HCT116 (cell line): ENCODE measurements at regions not wholly inside any gene's neighbourhood (a gene's known extent, or its start where the extent isn't known, plus 50 kb on each side); places are given as distances from the start of the nearest gene placed in this dataset.

ENCODE experiments used
- ATAC-seq: fragments of 200-7000 bp; cut with Tn5 transposase; 2 replicates; pipeline ENCODE4 v1.9.1; 2020; ENCODE audit warnings: mild to moderate bottlenecking, moderate library complexity
- BruUV-seq: library from RNA; stranded (reverse); fragments of 400-500 nt; replicated peaks from 2 replicates; lab custom pipeline; 2021; lab: Mats Ljungman, UMichigan
- CTCF ChIA-PET: fragments of 300-600 bp; sonication (Branson Sonifier 250); formaldehyde crosslinking; loops from one replicate; lab custom pipeline; 2021; ENCODE audit warnings: antibody characterized with exemption; lab: Charles Lee
- POLR2A ChIA-PET: fragments of 300-600, 350-600 bp; sonication (Branson Sonifier 250); formaldehyde crosslinking; loops from one replicate; lab custom pipeline; 2021; ENCODE audit warnings: antibody characterized with exemption; lab: Charles Lee
- RAD21 ChIA-PET, 2 experiments: fragments of 300-600 bp; sonication (Branson Sonifier 250); formaldehyde crosslinking; loops; one replicate each; lab custom pipeline; 2023; ENCODE audit warnings: low total read pairs in 2 of 2; ENCODE audit not compliant: uncharacterized antibody in 2 of 2, unreplicated experiment in 2 of 2, low non-redundant PET in 1 of 2; lab: Charles Lee
- DNase-seq: peaks from one replicate; pipeline ENCODE4 v3.0.0-alpha.2; 2010; ENCODE audit warnings: low read depth, low spot score
- H2AFZ ChIP-seq: fragments of 200-600 bp; shearing (Covaris generic), sonication (generic); 2 replicates; pipeline ENCODE4 v1.6.1; 2017; ENCODE audit warnings: low read depth, mixed run types, mixed read lengths, antibody characterized with exemption, low read length; ENCODE audit not compliant: poor library complexity, severe bottlenecking
- H3K27ac ChIP-seq: 2 replicates; pipeline ENCODE4 v1.5.1; 2012; ENCODE audit warnings: low read depth, low read length
- H3K27me3 ChIP-seq: fragments of 200-600 bp; sonication (generic); 2 replicates; pipeline ENCODE4 v1.6.1; 2016; ENCODE audit warnings: mixed run types, low read length, mixed read lengths; ENCODE audit not compliant: insufficient read depth
- H3K36me3 ChIP-seq, 2 experiments: fragments of 200-500 bp in 1 of 2; fragments of 200-600 bp in 1 of 2; sonication (Bioruptor generic) in 1 of 2; sonication (generic) in 1 of 2; 2 replicates each; pipeline versions ENCODE4 v1.5.1 to v1.6.1; 2014 to 2016; ENCODE audit warnings: low read length in 2 of 2, inconsistent platforms in 1 of 2, mixed read lengths in 1 of 2, mixed run types in 1 of 2; ENCODE audit not compliant: insufficient read depth in 2 of 2, control insufficient read depth in 1 of 2
- H3K4me1 ChIP-seq, 2 experiments: fragments of 200-600 bp in 1 of 2; sonication (generic) in 1 of 2; 2 replicates each; pipeline versions ENCODE4 v1.5.1 to v1.6.1; 2012 to 2017; ENCODE audit warnings: low read length in 2 of 2, inconsistent platforms in 1 of 2, mild to moderate bottlenecking in 1 of 2, mixed read lengths in 1 of 2, mixed run types in 1 of 2, moderate library complexity in 1 of 2; ENCODE audit not compliant: insufficient read depth in 2 of 2, control insufficient read depth in 1 of 2
- H3K4me2 ChIP-seq: fragments of 200-600 bp; sonication (generic); 2 replicates; pipeline ENCODE4 v1.6.1; 2017; ENCODE audit warnings: mixed run types, low read length, mixed read lengths
- H3K4me3 ChIP-seq, 2 experiments: fragments of 200-600 bp in 1 of 2; sonication (generic) in 1 of 2; replicated peaks in 1 of 2; 2 replicates each; pipeline ENCODE4 v1.5.1; 2011 to 2016; ENCODE audit warnings: low read length in 2 of 2, control low read depth in 1 of 2, low read depth in 1 of 2, mild to moderate bottlenecking in 1 of 2, mixed read lengths in 1 of 2, mixed run types in 1 of 2
- H3K79me2 ChIP-seq: fragments of 200-600 bp; sonication (generic); 2 replicates; pipeline ENCODE4 v1.6.1; 2017; ENCODE audit warnings: mild to moderate bottlenecking, mixed run types, low read length, moderate library complexity, mixed read lengths; ENCODE audit not compliant: insufficient read depth
- H3K9ac ChIP-seq: fragments of 200-600 bp; sonication (generic); 2 replicates; pipeline ENCODE4 v1.6.1; 2016; ENCODE audit warnings: low read length, mixed read lengths
- H3K9me2 ChIP-seq: fragments of 200-600 bp; sonication (generic), shearing (Covaris generic); 2 replicates; pipeline ENCODE4 v1.6.1; 2017; ENCODE audit warnings: mixed run types, mild to moderate bottlenecking, moderate library complexity; ENCODE audit not compliant: insufficient read depth
- H3K9me3 ChIP-seq, 2 experiments: fragments of 200-500 bp in 1 of 2; fragments of 200-600 bp in 1 of 2; sonication (Bioruptor generic) in 1 of 2; sonication (generic) in 1 of 2; 2 replicates each; pipeline ENCODE4 v1.6.1; 2014 to 2017; ENCODE audit warnings: low read length in 2 of 2, mixed read lengths in 2 of 2, inconsistent platforms in 1 of 2, low read depth in 1 of 2, mild to moderate bottlenecking in 1 of 2, mixed run types in 1 of 2, moderate library complexity in 1 of 2; ENCODE audit not compliant: control insufficient read depth in 1 of 2, insufficient read depth in 1 of 2
- H4K20me1 ChIP-seq: fragments of 200-600 bp; sonication (generic), shearing (Covaris generic); 2 replicates; pipeline ENCODE4 v1.6.1; 2017; ENCODE audit warnings: mixed run types, mild to moderate bottlenecking, moderate library complexity; ENCODE audit not compliant: insufficient read depth
- CBX3 ChIP-seq: IDR thresholded peaks from 2 replicates; pipeline ENCODE4 v1.6.1; 2012; ENCODE audit warnings: low read depth
- CEBPB ChIP-seq: IDR thresholded peaks from 2 replicates; pipeline ENCODE4 v1.6.1; 2012; ENCODE audit warnings: low read depth
- ELF1 ChIP-seq: IDR thresholded peaks from 2 replicates; pipeline ENCODE4 v1.6.1; 2012; ENCODE audit warnings: low read depth, borderline replicate concordance
- EZH2 ChIP-seq: fragments of 200-600 bp; sonication (generic); IDR thresholded peaks from 2 replicates; pipeline ENCODE4 v1.6.1; 2017; ENCODE audit warnings: antibody characterized with exemption, mixed run types
- EZH2phosphoT487 ChIP-seq: fragments of 200-600 bp; IDR thresholded peaks from 2 replicates; pipeline ENCODE4 v1.6.1; 2018; ENCODE audit warnings: antibody characterized with exemption, borderline replicate concordance
- FOSL1 ChIP-seq: IDR thresholded peaks from 2 replicates; pipeline ENCODE4 v1.6.1; 2012; ENCODE audit warnings: low read depth
- JUND ChIP-seq: IDR thresholded peaks from 2 replicates; pipeline ENCODE4 v1.6.1; 2012
- SIN3A ChIP-seq: IDR thresholded peaks from 2 replicates; pipeline ENCODE4 v1.6.1; 2012; ENCODE audit warnings: low read depth
- SP1 ChIP-seq: IDR thresholded peaks from 2 replicates; pipeline ENCODE4 v1.6.1; 2012; ENCODE audit warnings: low read depth
- SRF ChIP-seq: IDR thresholded peaks from 2 replicates; pipeline ENCODE4 v1.6.1; 2012; ENCODE audit warnings: low read depth
- ZBTB33 ChIP-seq: IDR thresholded peaks from 2 replicates; pipeline ENCODE4 v1.6.1; 2011; ENCODE audit warnings: mild to moderate bottlenecking, low read length, moderate library complexity; ENCODE audit not compliant: insufficient replicate concordance; ENCODE audit errors: extremely low read depth
- ZNF274 ChIP-seq: fragments of 200-500 bp; sonication (Bioruptor generic); IDR thresholded peaks from 2 replicates; pipeline ENCODE4 v1.6.1; 2014; ENCODE audit warnings: mild to moderate bottlenecking, low read depth, low read length, inconsistent platforms
- intact Hi-C: fragments of 100-400 bp; cut with micrococcal nuclease; formaldehyde crosslinking; loops from 2 replicates; pipeline ENCODE4 v1.10.0; 2022
- TF ChIP-seq, protein P1 (sequence below), 3 experiments: fragments of 200-600 bp in 1 of 3; sonication (generic) in 1 of 3; IDR thresholded peaks in 2 of 3; conservative IDR thresholded peaks in 1 of 3; 2 replicates each; pipeline ENCODE4 v1.5.1; 2012 to 2017; ENCODE audit warnings: low read depth in 2 of 3, low read length in 2 of 3, antibody characterized with exemption in 1 of 3, borderline replicate concordance in 1 of 3, control low read depth in 1 of 3, mild to moderate bottlenecking in 1 of 3, mixed read lengths in 1 of 3, mixed run types in 1 of 3, moderate library complexity in 1 of 3; ENCODE audit not compliant: insufficient read depth in 1 of 3

DNA sequence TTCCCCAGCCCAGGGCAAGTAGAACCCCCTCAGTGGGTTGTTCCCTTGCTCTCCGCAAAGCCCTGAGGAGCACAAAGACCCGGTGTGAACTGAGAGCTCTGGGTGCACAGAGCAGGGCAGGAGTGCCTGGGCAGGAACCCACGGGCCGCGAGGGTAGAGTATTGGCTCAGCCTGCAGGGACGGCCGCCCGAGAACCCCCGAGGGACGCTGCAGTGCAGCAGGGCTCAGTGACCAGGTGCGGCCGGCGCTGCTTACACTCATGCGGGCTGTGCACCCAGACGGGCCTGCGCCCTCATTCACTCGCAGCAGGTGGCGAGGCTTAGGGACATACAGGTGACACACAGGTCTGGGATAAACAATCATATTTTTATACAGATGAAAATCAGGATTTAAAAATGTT lies 51.9 kb upstream of the PDE10A start:
- no peak overlapping the region for H2AFZ ChIP-seq
- no peak overlapping the region for H3K9ac ChIP-seq
- TF ChIP-seq FOSL1 (no peak), ELF1 (no peak), EZH2 (no peak), EZH2phosphoT487 (no peak), SRF (no peak), ZNF274 (no peak), CEBPB (no peak)
- ATAC-seq (no peak), DNase-seq (no peak)
- no peaks in the 10 kb centered on the region for H3K36me3 ChIP-seq
- no peaks in the 10 kb centered on the region for H3K9me2 ChIP-seq
- no TSS peak for BruUV-seq
- H4K20me1 ChIP-seq = no peaks in the 10 kb centered on the region
- ChIA-PET RAD21 (no interaction called here), POLR2A (no interaction called here), CTCF (no interaction called here)
- H3K79me2 ChIP-seq = no peaks in the 10 kb centered on the region
- intact Hi-C loops = no loop called here
- H3K4me1 ChIP-seq = peaks cover 5 to 18% of the 10 kb centered on the region in 2 experiments; a peak in 3 of 4 replicates
- no peaks in the 10 kb centered on the region for H3K9me3 ChIP-seq
- no peak overlapping the region for H3K27ac ChIP-seq
- H3K4me3 ChIP-seq = no peak overlapping the region
- no peaks in the 10 kb centered on the region for H3K27me3 ChIP-seq
- H3K4me2 ChIP-seq = no peak overlapping the region

DNA sequence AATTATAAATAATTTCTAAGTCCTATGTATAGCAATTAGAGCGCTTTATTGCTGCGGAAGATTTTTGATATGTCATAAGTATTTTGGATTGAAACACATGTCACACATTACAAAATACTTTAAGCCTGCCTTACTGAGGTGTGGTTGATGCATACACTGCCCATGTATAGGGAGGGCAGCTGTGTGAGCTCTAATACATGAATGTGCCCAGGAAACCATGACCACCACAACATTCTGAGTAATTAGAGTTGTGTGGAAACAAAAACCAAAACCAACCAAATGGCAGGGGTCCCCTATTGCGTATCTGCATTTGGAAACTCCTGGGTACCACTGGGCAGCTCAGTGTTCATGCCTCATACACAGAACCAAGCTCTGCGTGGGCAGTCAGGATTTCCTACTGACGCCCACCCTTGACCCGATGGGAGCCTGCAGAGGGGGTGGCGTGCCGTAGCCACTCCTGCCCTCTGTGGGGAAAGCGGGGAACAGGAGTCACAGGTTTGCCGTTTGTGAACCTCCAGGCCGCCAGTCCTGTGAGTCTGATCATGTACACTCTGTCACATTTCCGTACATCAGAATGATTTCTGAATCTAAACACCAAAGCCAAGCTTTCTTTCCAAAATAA lies 50.9 kb upstream of the PDE10A start:
- H3K9ac ChIP-seq = no peak overlapping the region
- ChIA-PET CTCF (no interaction called here), RAD21 (no interaction called here), POLR2A (no interaction called here)
- no peak overlapping the region for H3K4me2 ChIP-seq
- no peaks in the 10 kb centered on the region for H4K20me1 ChIP-seq
- H3K9me2 ChIP-seq = no peaks in the 10 kb centered on the region
- no peak overlapping the region for H2AFZ ChIP-seq
- H3K4me3 ChIP-seq = no peak overlapping the region
- H3K27me3 ChIP-seq = no peaks in the 10 kb centered on the region
- H3K79me2 ChIP-seq = no peaks in the 10 kb centered on the region
- ATAC-seq (no peak), DNase-seq (no peak)
- intact Hi-C loops = no loop called here
- no peaks in the 10 kb centered on the region for H3K9me3 ChIP-seq
- H3K4me1 ChIP-seq = peaks cover 5 to 18% of the 10 kb centered on the region in 2 experiments; a peak in 3 of 4 replicates
- no peak overlapping the region for H3K27ac ChIP-seq
- no TSS peak for BruUV-seq
- no peaks in the 10 kb centered on the region for H3K36me3 ChIP-seq
- TF ChIP-seq ZNF274 (no peak), JUND (no peak), ZBTB33 (no peak), SP1 (no peak), SRF (no peak), EZH2 (no peak), CBX3 (no peak), FOSL1 (no peak), SIN3A (no peak)
- TF ChIP-seq, protein P1, sequence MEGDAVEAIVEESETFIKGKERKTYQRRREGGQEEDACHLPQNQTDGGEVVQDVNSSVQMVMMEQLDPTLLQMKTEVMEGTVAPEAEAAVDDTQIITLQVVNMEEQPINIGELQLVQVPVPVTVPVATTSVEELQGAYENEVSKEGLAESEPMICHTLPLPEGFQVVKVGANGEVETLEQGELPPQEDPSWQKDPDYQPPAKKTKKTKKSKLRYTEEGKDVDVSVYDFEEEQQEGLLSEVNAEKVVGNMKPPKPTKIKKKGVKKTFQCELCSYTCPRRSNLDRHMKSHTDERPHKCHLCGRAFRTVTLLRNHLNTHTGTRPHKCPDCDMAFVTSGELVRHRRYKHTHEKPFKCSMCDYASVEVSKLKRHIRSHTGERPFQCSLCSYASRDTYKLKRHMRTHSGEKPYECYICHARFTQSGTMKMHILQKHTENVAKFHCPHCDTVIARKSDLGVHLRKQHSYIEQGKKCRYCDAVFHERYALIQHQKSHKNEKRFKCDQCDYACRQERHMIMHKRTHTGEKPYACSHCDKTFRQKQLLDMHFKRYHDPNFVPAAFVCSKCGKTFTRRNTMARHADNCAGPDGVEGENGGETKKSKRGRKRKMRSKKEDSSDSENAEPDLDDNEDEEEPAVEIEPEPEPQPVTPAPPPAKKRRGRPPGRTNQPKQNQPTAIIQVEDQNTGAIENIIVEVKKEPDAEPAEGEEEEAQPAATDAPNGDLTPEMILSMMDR (IDR thresholded peaks at IDR 0.05 in 2 of 3, conservative IDR thresholded peaks at IDR 0.05 in 1 of 3; ENCODE audit: borderline replicate concordance in 1 of 3, insufficient read depth in 1 of 3, low read depth in 2 of 3, low read length in 2 of 3) = no peak
